Cardiac muscle cell (in vitro differentiated cells and primary cell): ENCODE measurements at regions not wholly inside any gene's neighbourhood (a gene's known extent, or its start where the extent isn't known, plus 50 kb on each side); places are given as distances from the start of the nearest gene placed in this dataset.
A peak's percentile ranks its signal among the peaks of the same experiment; 100 is the strongest.

Experiments
- DNase-seq, 2 donors: peaks; one replicate each; pipeline versions ENCODE4 v3.0.0 to v3.0.0-alpha.2; 2010 to 2017; ENCODE audit warnings: low read depth in 1 of 2, low spot score in 1 of 2
- H3K27ac ChIP-seq: fragments of 200-600 bp; sonication (generic); 2 replicates; pipeline ENCODE4 v1.5.1; 2016
- H3K27me3 ChIP-seq: fragments of 200-600 bp; sonication (generic); 2 replicates; pipeline ENCODE4 v1.6.0; 2016; ENCODE audit warnings: control low read depth
- H3K36me3 ChIP-seq: fragments of 200-600 bp; sonication (generic); 2 replicates; pipeline ENCODE4 v1.5.1; 2016; ENCODE audit warnings: control low read depth
- H3K4me1 ChIP-seq: fragments of 200-600 bp; sonication (generic); 2 replicates; pipeline ENCODE4 v1.8.1; 2017; ENCODE audit warnings: low read depth, mild to moderate bottlenecking, mixed run types
- H3K4me3 ChIP-seq: fragments of 200-600 bp; sonication (generic); 2 replicates; pipeline ENCODE4 v1.5.1; 2016; ENCODE audit warnings: mild to moderate bottlenecking
- H3K9me3 ChIP-seq: fragments of 200-600 bp; sonication (generic); 2 replicates; pipeline ENCODE4 v1.5.1; 2017; ENCODE audit warnings: low read depth, mild to moderate bottlenecking, control low read depth
- TF ChIP-seq, protein P1 (sequence below): IDR thresholded peaks from 2 replicates; pipeline ENCODE4 v1.5.1; 2012; ENCODE audit warnings: low read depth, mild to moderate bottlenecking, low read length

DNA sequence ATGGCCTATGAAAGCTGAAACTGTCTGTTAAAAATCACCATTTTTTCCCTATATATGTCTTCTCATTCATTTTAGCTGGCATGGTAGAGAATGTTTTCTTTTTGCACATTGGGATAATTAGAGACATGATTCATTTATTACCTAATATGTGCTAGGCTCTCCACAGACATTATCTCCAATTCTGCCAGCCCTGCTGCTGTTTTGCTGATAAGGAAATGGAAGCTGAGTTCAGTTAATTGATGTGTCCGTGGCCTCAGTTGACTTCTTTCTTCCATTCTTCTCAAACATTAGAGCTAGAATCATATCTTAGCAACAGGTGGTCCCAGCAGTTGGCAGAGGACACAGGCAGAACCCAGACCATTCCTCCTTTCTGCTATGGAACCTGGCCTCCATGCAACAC lies 644.1 kb upstream of the CITED2 start:
- TF ChIP-seq, protein P1, sequence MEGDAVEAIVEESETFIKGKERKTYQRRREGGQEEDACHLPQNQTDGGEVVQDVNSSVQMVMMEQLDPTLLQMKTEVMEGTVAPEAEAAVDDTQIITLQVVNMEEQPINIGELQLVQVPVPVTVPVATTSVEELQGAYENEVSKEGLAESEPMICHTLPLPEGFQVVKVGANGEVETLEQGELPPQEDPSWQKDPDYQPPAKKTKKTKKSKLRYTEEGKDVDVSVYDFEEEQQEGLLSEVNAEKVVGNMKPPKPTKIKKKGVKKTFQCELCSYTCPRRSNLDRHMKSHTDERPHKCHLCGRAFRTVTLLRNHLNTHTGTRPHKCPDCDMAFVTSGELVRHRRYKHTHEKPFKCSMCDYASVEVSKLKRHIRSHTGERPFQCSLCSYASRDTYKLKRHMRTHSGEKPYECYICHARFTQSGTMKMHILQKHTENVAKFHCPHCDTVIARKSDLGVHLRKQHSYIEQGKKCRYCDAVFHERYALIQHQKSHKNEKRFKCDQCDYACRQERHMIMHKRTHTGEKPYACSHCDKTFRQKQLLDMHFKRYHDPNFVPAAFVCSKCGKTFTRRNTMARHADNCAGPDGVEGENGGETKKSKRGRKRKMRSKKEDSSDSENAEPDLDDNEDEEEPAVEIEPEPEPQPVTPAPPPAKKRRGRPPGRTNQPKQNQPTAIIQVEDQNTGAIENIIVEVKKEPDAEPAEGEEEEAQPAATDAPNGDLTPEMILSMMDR = no peak
- Histone ChIP-seq H3K27me3 (no peaks in the 10 kb centered on the region), H3K4me3 (no peak overlapping the region), H3K36me3 (no peaks in the 10 kb centered on the region), H3K4me1 (no peaks in the 10 kb centered on the region), H3K9me3 (no peaks in the 10 kb centered on the region), H3K27ac (no peak overlapping the region)
- peak in 1 of 2 donors; percentile 62 for DNase-seq

GRCh38 chr6:140017470-140017869 lies 643.0 kb upstream of the CITED2 start:
- peak in 1 of 2 donors; percentile 15 for DNase-seq
- TF ChIP-seq, protein P1 = no peak
- H3K27ac ChIP-seq = no peak overlapping the region
- no peaks in the 10 kb centered on the region for H3K27me3 ChIP-seq
- peaks cover under 1% of the 10 kb centered on the region for H3K4me1 ChIP-seq
- H3K4me3 ChIP-seq = no peak overlapping the region
- H3K9me3 ChIP-seq = no peaks in the 10 kb centered on the region
- H3K36me3 ChIP-seq = no peaks in the 10 kb centered on the region

DNA sequence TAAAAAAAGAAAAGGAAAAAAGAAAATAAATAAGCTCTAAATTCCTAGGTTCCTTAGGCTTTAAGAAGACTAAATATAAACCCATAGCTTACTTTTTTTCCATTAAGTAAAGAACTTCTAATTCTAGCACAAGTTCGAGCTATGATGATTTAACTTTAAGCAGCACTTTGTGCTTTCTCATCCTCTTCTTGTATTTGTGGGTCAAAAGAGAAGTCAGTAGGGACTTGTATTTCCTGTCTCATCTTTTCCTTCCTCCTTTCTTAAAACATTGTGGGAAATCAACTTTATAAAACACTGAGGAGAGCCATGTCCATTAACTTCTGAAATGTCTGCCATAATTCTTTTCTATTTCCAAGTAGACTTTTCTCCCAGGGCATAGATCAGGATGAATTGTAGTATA lies 637.7 kb upstream of the CITED2 start:
- no peaks in the 10 kb centered on the region for H3K9me3 ChIP-seq
- peak overlapping the region; percentile 87 for H3K27ac ChIP-seq
- H3K36me3 ChIP-seq = no peaks in the 10 kb centered on the region
- H3K4me3 ChIP-seq = no peak overlapping the region
- H3K27me3 ChIP-seq = no peaks in the 10 kb centered on the region
- DNase-seq = no peak
- TF ChIP-seq, protein P1 = no peak
- peaks cover 21% of the 10 kb centered on the region for H3K4me1 ChIP-seq

- H3K27ac ChIP-seq = peak overlapping the region; percentile 87
- H3K27me3 ChIP-seq = no peaks in the 10 kb centered on the region
- H3K4me1 ChIP-seq = peaks cover 21% of the 10 kb centered on the region
- H3K36me3 ChIP-seq = no peaks in the 10 kb centered on the region
- H3K9me3 ChIP-seq = no peaks in the 10 kb centered on the region
- TF ChIP-seq, protein P1 = no peak
- peak in 1 of 2 donors; percentile 28 for DNase-seq
- H3K4me3 ChIP-seq = no peak overlapping the region
Measured at GRCh38 chr6:140011537-140011936, 637.1 kb upstream of the CITED2 start.

DNA sequence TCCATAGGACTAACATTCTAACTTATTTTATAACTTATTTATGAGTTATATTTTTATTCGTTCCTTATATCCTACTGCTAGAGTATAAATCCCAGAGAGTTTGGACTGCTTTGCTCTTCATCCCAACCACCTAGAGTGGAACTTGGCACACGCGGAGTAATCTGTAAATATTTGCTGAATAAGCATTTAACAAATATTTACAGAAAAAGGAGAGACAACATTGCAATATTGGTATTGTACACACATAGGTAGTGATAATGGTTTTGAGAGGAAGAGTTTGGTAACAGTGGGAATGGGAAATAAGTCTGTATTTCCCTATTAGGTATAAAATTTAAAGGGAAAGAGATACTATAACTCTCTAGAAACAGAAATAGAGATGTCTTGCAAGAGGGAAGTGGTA lies 634.8 kb upstream of the CITED2 start:
- no peak overlapping the region for H3K4me3 ChIP-seq
- no peaks in the 10 kb centered on the region for H3K9me3 ChIP-seq
- H3K27ac ChIP-seq = no peak overlapping the region
- H3K27me3 ChIP-seq = no peaks in the 10 kb centered on the region
- no peaks in the 10 kb centered on the region for H3K36me3 ChIP-seq
- no peak for DNase-seq
- TF ChIP-seq, protein P1 = no peak
- peaks cover 21% of the 10 kb centered on the region for H3K4me1 ChIP-seq

GRCh38 chr6:140007525-140007924 lies 633.1 kb upstream of the CITED2 start:
- no peak overlapping the region for H3K4me3 ChIP-seq
- no peaks in the 10 kb centered on the region for H3K36me3 ChIP-seq
- no peak for DNase-seq
- TF ChIP-seq, protein P1 = no peak
- H3K9me3 ChIP-seq = no peaks in the 10 kb centered on the region
- H3K27ac ChIP-seq = no peak overlapping the region
- no peaks in the 10 kb centered on the region for H3K27me3 ChIP-seq
- peaks cover 21% of the 10 kb centered on the region for H3K4me1 ChIP-seq
